ENCODE measurements at regions not wholly inside any gene's neighbourhood (a gene's known extent, or its start where the extent isn't known, plus 50 kb on each side); places are given as distances from the start of the nearest gene placed in this dataset.

DNA sequence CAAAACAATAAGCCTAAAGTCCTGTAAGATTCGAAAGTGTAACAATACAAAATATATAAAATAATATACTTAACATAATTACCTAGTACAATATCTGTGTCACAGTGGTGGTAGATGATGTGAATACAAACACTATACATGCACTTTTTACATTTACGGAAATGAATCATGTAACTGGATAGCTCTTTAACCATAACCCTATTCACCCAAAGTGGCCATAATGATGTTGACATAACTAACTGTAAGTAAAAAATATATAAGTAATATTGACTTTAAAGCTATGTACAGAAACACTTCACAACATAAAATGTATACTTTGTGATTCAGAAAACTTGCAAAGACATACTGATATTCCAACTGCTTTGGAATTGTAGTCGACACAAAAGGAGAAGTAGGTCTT is 616.9 kb upstream of the SLC8A1 start:
- BruUV-seq (replicated peaks), result no TSS peak
- intact Hi-C loops (cut with micrococcal nuclease; ENCODE audit: unreplicated experiment), result no loop called here
- TF ChIP-seq SUPT20H (IDR thresholded peaks at IDR 0.05; ENCODE audit: borderline replicate concordance, control insufficient read depth, low read depth, low read length), result no peak
- TF ChIP-seq, protein P1, sequence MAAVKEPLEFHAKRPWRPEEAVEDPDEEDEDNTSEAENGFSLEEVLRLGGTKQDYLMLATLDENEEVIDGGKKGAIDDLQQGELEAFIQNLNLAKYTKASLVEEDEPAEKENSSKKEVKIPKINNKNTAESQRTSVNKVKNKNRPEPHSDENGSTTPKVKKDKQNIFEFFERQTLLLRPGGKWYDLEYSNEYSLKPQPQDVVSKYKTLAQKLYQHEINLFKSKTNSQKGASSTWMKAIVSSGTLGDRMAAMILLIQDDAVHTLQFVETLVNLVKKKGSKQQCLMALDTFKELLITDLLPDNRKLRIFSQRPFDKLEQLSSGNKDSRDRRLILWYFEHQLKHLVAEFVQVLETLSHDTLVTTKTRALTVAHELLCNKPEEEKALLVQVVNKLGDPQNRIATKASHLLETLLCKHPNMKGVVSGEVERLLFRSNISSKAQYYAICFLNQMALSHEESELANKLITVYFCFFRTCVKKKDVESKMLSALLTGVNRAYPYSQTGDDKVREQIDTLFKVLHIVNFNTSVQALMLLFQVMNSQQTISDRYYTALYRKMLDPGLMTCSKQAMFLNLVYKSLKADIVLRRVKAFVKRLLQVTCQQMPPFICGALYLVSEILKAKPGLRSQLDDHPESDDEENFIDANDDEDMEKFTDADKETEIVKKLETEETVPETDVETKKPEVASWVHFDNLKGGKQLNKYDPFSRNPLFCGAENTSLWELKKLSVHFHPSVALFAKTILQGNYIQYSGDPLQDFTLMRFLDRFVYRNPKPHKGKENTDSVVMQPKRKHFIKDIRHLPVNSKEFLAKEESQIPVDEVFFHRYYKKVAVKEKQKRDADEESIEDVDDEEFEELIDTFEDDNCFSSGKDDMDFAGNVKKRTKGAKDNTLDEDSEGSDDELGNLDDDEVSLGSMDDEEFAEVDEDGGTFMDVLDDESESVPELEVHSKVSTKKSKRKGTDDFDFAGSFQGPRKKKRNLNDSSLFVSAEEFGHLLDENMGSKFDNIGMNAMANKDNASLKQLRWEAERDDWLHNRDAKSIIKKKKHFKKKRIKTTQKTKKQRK (IDR thresholded peaks at IDR 0.05; ENCODE audit: low read depth, low read length), result no peak
- no peak for TF ChIP-seq SIX5 (IDR thresholded peaks at IDR 0.05; ENCODE audit: low read depth, low read length, severe bottlenecking)
- TF ChIP-seq CREM (IDR thresholded peaks at IDR 0.05; ENCODE audit: low read depth), result no peak
- TF ChIP-seq CHD1 (IDR thresholded peaks at IDR 0.05; ENCODE audit: low read depth, low read length), result no peak
- TF ChIP-seq, protein P2, sequence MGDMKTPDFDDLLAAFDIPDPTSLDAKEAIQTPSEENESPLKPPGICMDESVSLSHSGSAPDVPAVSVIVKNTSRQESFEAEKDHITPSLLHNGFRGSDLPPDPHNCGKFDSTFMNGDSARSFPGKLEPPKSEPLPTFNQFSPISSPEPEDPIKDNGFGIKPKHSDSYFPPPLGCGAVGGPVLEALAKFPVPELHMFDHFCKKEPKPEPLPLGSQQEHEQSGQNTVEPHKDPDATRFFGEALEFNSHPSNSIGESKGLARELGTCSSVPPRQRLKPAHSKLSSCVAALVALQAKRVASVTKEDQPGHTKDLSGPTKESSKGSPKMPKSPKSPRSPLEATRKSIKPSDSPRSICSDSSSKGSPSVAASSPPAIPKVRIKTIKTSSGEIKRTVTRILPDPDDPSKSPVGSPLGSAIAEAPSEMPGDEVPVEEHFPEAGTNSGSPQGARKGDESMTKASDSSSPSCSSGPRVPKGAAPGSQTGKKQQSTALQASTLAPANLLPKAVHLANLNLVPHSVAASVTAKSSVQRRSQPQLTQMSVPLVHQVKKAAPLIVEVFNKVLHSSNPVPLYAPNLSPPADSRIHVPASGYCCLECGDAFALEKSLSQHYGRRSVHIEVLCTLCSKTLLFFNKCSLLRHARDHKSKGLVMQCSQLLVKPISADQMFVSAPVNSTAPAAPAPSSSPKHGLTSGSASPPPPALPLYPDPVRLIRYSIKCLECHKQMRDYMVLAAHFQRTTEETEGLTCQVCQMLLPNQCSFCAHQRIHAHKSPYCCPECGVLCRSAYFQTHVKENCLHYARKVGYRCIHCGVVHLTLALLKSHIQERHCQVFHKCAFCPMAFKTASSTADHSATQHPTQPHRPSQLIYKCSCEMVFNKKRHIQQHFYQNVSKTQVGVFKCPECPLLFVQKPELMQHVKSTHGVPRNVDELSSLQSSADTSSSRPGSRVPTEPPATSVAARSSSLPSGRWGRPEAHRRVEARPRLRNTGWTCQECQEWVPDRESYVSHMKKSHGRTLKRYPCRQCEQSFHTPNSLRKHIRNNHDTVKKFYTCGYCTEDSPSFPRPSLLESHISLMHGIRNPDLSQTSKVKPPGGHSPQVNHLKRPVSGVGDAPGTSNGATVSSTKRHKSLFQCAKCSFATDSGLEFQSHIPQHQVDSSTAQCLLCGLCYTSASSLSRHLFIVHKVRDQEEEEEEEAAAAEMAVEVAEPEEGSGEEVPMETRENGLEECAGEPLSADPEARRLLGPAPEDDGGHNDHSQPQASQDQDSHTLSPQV (IDR thresholded peaks at IDR 0.05), result no peak
- TF ChIP-seq, protein P3, sequence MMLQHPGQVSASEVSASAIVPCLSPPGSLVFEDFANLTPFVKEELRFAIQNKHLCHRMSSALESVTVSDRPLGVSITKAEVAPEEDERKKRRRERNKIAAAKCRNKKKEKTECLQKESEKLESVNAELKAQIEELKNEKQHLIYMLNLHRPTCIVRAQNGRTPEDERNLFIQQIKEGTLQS (IDR thresholded peaks at IDR 0.05; ENCODE audit: borderline replicate concordance, extremely low read depth, low read depth, low read length), result no peak
- no peak for TF ChIP-seq RCOR1 (conservative IDR thresholded peaks at IDR 0.05; ENCODE audit: low read depth, low read length)
- no peak for TF ChIP-seq NFXL1 (IDR thresholded peaks at IDR 0.05; ENCODE audit: borderline replicate concordance)
- no peak for TF ChIP-seq SMAD5 (IDR thresholded peaks at IDR 0.05; ENCODE audit: low read depth)
- TF ChIP-seq, protein P4, sequence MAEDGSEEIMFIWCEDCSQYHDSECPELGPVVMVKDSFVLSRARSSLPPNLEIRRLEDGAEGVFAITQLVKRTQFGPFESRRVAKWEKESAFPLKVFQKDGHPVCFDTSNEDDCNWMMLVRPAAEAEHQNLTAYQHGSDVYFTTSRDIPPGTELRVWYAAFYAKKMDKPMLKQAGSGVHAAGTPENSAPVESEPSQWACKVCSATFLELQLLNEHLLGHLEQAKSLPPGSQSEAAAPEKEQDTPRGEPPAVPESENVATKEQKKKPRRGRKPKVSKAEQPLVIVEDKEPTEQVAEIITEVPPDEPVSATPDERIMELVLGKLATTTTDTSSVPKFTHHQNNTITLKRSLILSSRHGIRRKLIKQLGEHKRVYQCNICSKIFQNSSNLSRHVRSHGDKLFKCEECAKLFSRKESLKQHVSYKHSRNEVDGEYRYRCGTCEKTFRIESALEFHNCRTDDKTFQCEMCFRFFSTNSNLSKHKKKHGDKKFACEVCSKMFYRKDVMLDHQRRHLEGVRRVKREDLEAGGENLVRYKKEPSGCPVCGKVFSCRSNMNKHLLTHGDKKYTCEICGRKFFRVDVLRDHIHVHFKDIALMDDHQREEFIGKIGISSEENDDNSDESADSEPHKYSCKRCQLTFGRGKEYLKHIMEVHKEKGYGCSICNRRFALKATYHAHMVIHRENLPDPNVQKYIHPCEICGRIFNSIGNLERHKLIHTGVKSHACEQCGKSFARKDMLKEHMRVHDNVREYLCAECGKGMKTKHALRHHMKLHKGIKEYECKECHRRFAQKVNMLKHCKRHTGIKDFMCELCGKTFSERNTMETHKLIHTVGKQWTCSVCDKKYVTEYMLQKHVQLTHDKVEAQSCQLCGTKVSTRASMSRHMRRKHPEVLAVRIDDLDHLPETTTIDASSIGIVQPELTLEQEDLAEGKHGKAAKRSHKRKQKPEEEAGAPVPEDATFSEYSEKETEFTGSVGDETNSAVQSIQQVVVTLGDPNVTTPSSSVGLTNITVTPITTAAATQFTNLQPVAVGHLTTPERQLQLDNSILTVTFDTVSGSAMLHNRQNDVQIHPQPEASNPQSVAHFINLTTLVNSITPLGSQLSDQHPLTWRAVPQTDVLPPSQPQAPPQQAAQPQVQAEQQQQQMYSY (CRISPR knock-in tag; IDR thresholded peaks at IDR 0.05), result no peak
- TF ChIP-seq, protein P5, sequence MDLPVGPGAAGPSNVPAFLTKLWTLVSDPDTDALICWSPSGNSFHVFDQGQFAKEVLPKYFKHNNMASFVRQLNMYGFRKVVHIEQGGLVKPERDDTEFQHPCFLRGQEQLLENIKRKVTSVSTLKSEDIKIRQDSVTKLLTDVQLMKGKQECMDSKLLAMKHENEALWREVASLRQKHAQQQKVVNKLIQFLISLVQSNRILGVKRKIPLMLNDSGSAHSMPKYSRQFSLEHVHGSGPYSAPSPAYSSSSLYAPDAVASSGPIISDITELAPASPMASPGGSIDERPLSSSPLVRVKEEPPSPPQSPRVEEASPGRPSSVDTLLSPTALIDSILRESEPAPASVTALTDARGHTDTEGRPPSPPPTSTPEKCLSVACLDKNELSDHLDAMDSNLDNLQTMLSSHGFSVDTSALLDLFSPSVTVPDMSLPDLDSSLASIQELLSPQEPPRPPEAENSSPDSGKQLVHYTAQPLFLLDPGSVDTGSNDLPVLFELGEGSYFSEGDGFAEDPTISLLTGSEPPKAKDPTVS (IDR thresholded peaks at IDR 0.05; ENCODE audit: low read depth, low read length), result no peak

More for the DNA sequence above, 616.9 kb upstream of the SLC8A1 start:
- H2AFZ ChIP-seq (ENCODE audit: control insufficient read depth, low read depth, low read length), result no peak overlapping the region
- in situ Hi-C loops (cut with MboI), result no loop called here
- no peaks in the 10 kb centered on the region for H3K4me1 ChIP-seq (ENCODE audit: control insufficient read depth, insufficient read depth, low read length)
- FAIRE-seq, result no peak
- 31% methylated on average over 3 of the region's 3 CpGs for WGBS (ENCODE audit: insufficient coverage, insufficient replicate concordance, low lambda C conversion rate, missing lambda C conversion rate)
- H3K9ac ChIP-seq (ENCODE audit: control insufficient read depth, insufficient read depth, low read length), result no peak overlapping the region
- ATAC-seq, result no peak
- H3K79me2 ChIP-seq (ENCODE audit: control insufficient read depth, insufficient read depth, low read length), result no peaks in the 10 kb centered on the region
- no peak overlapping the region for H3K4me3 ChIP-seq
- no peaks in the 10 kb centered on the region for H4K20me1 ChIP-seq (ENCODE audit: control insufficient read depth, insufficient read depth)
- ChIA-PET SMC1A (ENCODE audit: uncharacterized antibody, unreplicated experiment) (no interaction called here), CTCF (no interaction called here), RAD21 (ENCODE audit: unreplicated experiment) (no interaction called here), POLR2A (no interaction called here)
- H3K9me3 ChIP-seq (replicated peaks; ENCODE audit: control insufficient read depth, insufficient read depth, low read length), result no peaks in the 10 kb centered on the region
- H3K27ac ChIP-seq (ENCODE audit: control insufficient read depth, insufficient read depth), result no peak overlapping the region
- H3K4me2 ChIP-seq (ENCODE audit: control insufficient read depth, insufficient read depth), result no peak overlapping the region
- DNase-seq (ENCODE audit: low read depth, low spot score), result no peak
- H3K36me3 ChIP-seq (ENCODE audit: control insufficient read depth in 2 of 2, insufficient read depth in 2 of 2, low read length in 1 of 2), result no peaks in the 10 kb centered on the region
- H3K27me3 ChIP-seq (replicated peaks in 1 of 2; ENCODE audit: control insufficient read depth in 2 of 2, insufficient read depth in 2 of 2, low read length in 1 of 2), result no peaks in the 10 kb centered on the region

Measured in GM12878 (cell line).